PFSK-1 (cell line): ENCODE measurements at regions not wholly inside any gene's neighbourhood (a gene's known extent, or its start where the extent isn't known, plus 50 kb on each side); places are given as distances from the start of the nearest gene placed in this dataset.

Source experiments
- FOXP2 ChIP-seq: optimal IDR thresholded peaks from 2 replicates; pipeline ENCODE3; 2011; ENCODE audit warnings: borderline replicate concordance, control low read depth, inconsistent platforms; ENCODE audit not compliant: insufficient read depth; ENCODE audit errors: extremely low read length, extremely low read depth
- POLR2AphosphoS5 ChIP-seq: IDR thresholded peaks from 2 replicates; pipeline ENCODE4 v1.6.1; 2012; ENCODE audit warnings: low read depth, mild to moderate bottlenecking, control low read depth, low read length, moderate library complexity
- REST ChIP-seq, 2 experiments: IDR thresholded peaks; 2 replicates each; pipeline versions ENCODE4 v1.6.1 to v1.8.0; 2011 to 2012; ENCODE audit warnings: low read depth in 2 of 2, low read length in 2 of 2, control low read depth in 1 of 2, inconsistent platforms in 1 of 2, mild to moderate bottlenecking in 1 of 2, moderate library complexity in 1 of 2; ENCODE audit not compliant: insufficient read depth in 1 of 2
- SIN3A ChIP-seq: IDR thresholded peaks from 2 replicates; pipeline ENCODE4 v1.6.1; 2012; ENCODE audit warnings: mild to moderate bottlenecking, low read length, moderate library complexity, borderline replicate concordance; ENCODE audit not compliant: insufficient read depth
- TAF1 ChIP-seq: IDR thresholded peaks from 2 replicates; pipeline ENCODE4 v1.6.1; 2012; ENCODE audit warnings: low read length, control low read depth, borderline replicate concordance; ENCODE audit not compliant: insufficient read depth

- TF ChIP-seq FOXP2: no peak
- no peak for TF ChIP-seq TAF1
- no peak for TF ChIP-seq POLR2AphosphoS5
- TF ChIP-seq REST (IDR thresholded peaks at IDR 0.05; ENCODE audit: insufficient read depth in 1 of 2, low read depth in 2 of 2, low read length in 2 of 2): no peak
- TF ChIP-seq SIN3A: no peak
Measured at GRCh38 chr4:111631215-111631999, 513.8 kb upstream of the FAM241A start.

- TF ChIP-seq SIN3A (no peak), REST (IDR thresholded peaks at IDR 0.05; ENCODE audit: insufficient read depth in 1 of 2, low read depth in 2 of 2, low read length in 2 of 2) (no peak), FOXP2 (no peak), POLR2AphosphoS5 (no peak), TAF1 (no peak)
Measured at GRCh38 chr4:111632641-111633151, 512.6 kb upstream of the FAM241A start.

- no peak for TF ChIP-seq POLR2AphosphoS5
- no peak for TF ChIP-seq FOXP2
- no peak for TF ChIP-seq TAF1
- no peak for TF ChIP-seq REST (IDR thresholded peaks at IDR 0.05; ENCODE audit: insufficient read depth in 1 of 2, low read depth in 2 of 2, low read length in 2 of 2)
Measured at GRCh38 chr4:111633663-111634266, 511.5 kb upstream of the FAM241A start.

- TF ChIP-seq POLR2AphosphoS5 (no peak), REST (IDR thresholded peaks at IDR 0.05; ENCODE audit: insufficient read depth in 1 of 2, low read depth in 2 of 2, low read length in 2 of 2) (no peak), SIN3A (no peak), FOXP2 (no peak), TAF1 (no peak)
Measured at GRCh38 chr4:111635646-111636045, 509.6 kb upstream of the FAM241A start.
